GM21723 (cell line): ENCODE measurements at regions not wholly inside any gene's neighbourhood (a gene's known extent, or its start where the extent isn't known, plus 50 kb on each side); places are given as distances from the start of the nearest gene placed in this dataset.
"Not testable (repeated sequence)": the region's sequence is repeated elsewhere in the genome, so short reads cannot be mapped to it uniquely, and the experiment has no call there.

Source experiments
- ATAC-seq: cut with Tn5 transposase; IDR thresholded peaks from one replicate; pipeline ENCODE4 v1.9.1; 2021; ENCODE audit warnings: mild to moderate bottlenecking, moderate library complexity; ENCODE audit not compliant: unreplicated experiment

- ATAC-seq = no peak
Observed at GRCh38 chr7:29649028-29649716, 85.5 kb downstream of the PRR15 start.

GRCh38 chr7:29649876-29650275 is 86.2 kb downstream of the PRR15 start:
- ATAC-seq = no peak

GRCh38 chr7:29651477-29651876 is 87.8 kb downstream of the PRR15 start:
- no peak for ATAC-seq

GRCh38 chr7:29652556-29652955 is 88.9 kb downstream of the PRR15 start:
- ATAC-seq = no peak

GRCh38 chr7:29654340-29654739 is 90.7 kb downstream of the PRR15 start:
- not testable (repeated sequence) for ATAC-seq

GRCh38 chr7:29657288-29657687 is 93.7 kb downstream of the PRR15 start:
- ATAC-seq = no peak

- no peak for ATAC-seq
Observed at GRCh38 chr7:29657856-29658255, 94.2 kb downstream of the PRR15 start.

GRCh38 chr7:29659213-29659612 is 95.6 kb downstream of the PRR15 start:
- not testable (repeated sequence) for ATAC-seq

GRCh38 chr7:29662899-29663298 is 99.3 kb downstream of the PRR15 start:
- not testable (repeated sequence) for ATAC-seq

- ATAC-seq = not testable (repeated sequence)
Observed at GRCh38 chr7:29664999-29665398, 101.4 kb downstream of the PRR15 start.

- ATAC-seq = not testable (repeated sequence)
Observed at GRCh38 chr7:29667096-29667669, 103.5 kb downstream of the PRR15 start.

- ATAC-seq = not testable (repeated sequence)
Observed at GRCh38 chr7:29671286-29671685, 107.7 kb downstream of the PRR15 start.

GRCh38 chr7:29673635-29674034 is 110.0 kb downstream of the PRR15 start:
- not testable (repeated sequence) for ATAC-seq

- not testable (repeated sequence) for ATAC-seq
Observed at GRCh38 chr7:29674626-29675025, 111.0 kb downstream of the PRR15 start.

- not testable (repeated sequence) for ATAC-seq
Observed at GRCh38 chr7:29677254-29677653, 113.6 kb downstream of the PRR15 start.

- ATAC-seq = not testable (repeated sequence)
Observed at GRCh38 chr7:29679963-29680362, 116.3 kb downstream of the PRR15 start.

GRCh38 chr7:29680601-29681000 is 117.0 kb downstream of the PRR15 start:
- not testable (repeated sequence) for ATAC-seq

GRCh38 chr7:29684151-29684786 is 120.6 kb downstream of the PRR15 start:
- ATAC-seq = peak; percentile 23

GRCh38 chr7:29684787-29685650 is 121.3 kb upstream of the WIPF3 start:
- peak; percentile 76 for ATAC-seq

GRCh38 chr7:29685651-29686271 is 120.5 kb upstream of the WIPF3 start:
- ATAC-seq = peak; percentile 11

GRCh38 chr7:29690510-29690909 is 115.8 kb upstream of the WIPF3 start:
- ATAC-seq = not testable (repeated sequence)
